ENCODE measurements at regions not wholly inside any gene's neighbourhood (a gene's known extent, or its start where the extent isn't known, plus 50 kb on each side); places are given as distances from the start of the nearest gene placed in this dataset.

GRCh38 chr6:79847426-79847825 is 99.9 kb downstream of the ELOVL4 start:
- H3K4me2 ChIP-seq (ENCODE audit: insufficient read depth in 1 of 2, low read depth in 2 of 2, low read length in 2 of 2), result no peak overlapping the region
- H3K4ac ChIP-seq (replicated peaks; ENCODE audit: insufficient read length, low read depth, low read length), result no peak overlapping the region
- H3K23me2 ChIP-seq (ENCODE audit: low read depth, low read length), result no peaks in the 10 kb centered on the region
- H3K27ac ChIP-seq (ENCODE audit: low read depth, low read length), result no peak overlapping the region
- H3K18ac ChIP-seq (ENCODE audit: extremely low read depth, low read length), result no peak overlapping the region
- no peak overlapping the region for H2BK5ac ChIP-seq (ENCODE audit: low read depth, low read length)
- H2BK20ac ChIP-seq (ENCODE audit: low read length), result no peak overlapping the region
- 100% methylated on average over 1 of the region's 1 CpG; no CpG with 5 or more reads in 1 of the 2 experiments for WGBS, 2 experiments (ENCODE audit: extremely low coverage in 1 of 2, insufficient coverage in 1 of 2, insufficient read length in 1 of 2, insufficient replicate concordance in 2 of 2, low coverage in 1 of 2, low lambda C conversion rate in 2 of 2, missing lambda C conversion rate in 1 of 2)
- no peak overlapping the region for H3K4me3 ChIP-seq (ENCODE audit: extremely low read depth in 1 of 4, insufficient read depth in 2 of 4, low read depth in 3 of 4, low read length in 4 of 4)
- H2BK120ac ChIP-seq (replicated peaks; ENCODE audit: low read depth, low read length), result no peak overlapping the region
- no peak overlapping the region for H4K8ac ChIP-seq (ENCODE audit: extremely low read depth, insufficient read depth, low read length)
- POLR2A ChIA-PET (ENCODE audit: partially characterized antibody), result no interaction called here
- CTCF ChIA-PET (ENCODE audit: partially characterized antibody), result no interaction called here
- no peak overlapping the region for H3K56ac ChIP-seq (replicated peaks; ENCODE audit: insufficient read length, low read depth, low read length)
- H3K14ac ChIP-seq (ENCODE audit: insufficient read length), result no peak overlapping the region
- no peaks in the 10 kb centered on the region for H3K79me1 ChIP-seq (ENCODE audit: low read depth, low read length)
- H2AK5ac ChIP-seq (ENCODE audit: low read depth, low read length), result no peak overlapping the region
- H4K91ac ChIP-seq (replicated peaks; ENCODE audit: insufficient read length, low read length), result no peak overlapping the region
- H3K79me2 ChIP-seq (ENCODE audit: control insufficient read depth in 1 of 2, insufficient read depth in 2 of 2, low read length in 2 of 2), result no peaks in the 10 kb centered on the region
- no peak overlapping the region for H2BK12ac ChIP-seq (ENCODE audit: low read depth, low read length)
- no peaks in the 10 kb centered on the region for H3K36me3 ChIP-seq (ENCODE audit: control insufficient read depth in 2 of 4, insufficient read depth in 4 of 4, low read length in 3 of 4)
- H4K5ac ChIP-seq (ENCODE audit: insufficient read length, low read depth, low read length), result no peak overlapping the region
- H2AFZ ChIP-seq (ENCODE audit: low read length), result no peak overlapping the region
- FAIRE-seq (no peak), DNase-seq (ENCODE audit: low read depth in 1 of 2, low spot score in 2 of 2) (no peak)
- no peak for TF ChIP-seq ATF2 (IDR thresholded peaks at IDR 0.05; ENCODE audit: low read length)
- H3K9me3 ChIP-seq (ENCODE audit: insufficient read depth in 2 of 2, low read depth in 1 of 2, low read length in 1 of 2), result no peaks in the 10 kb centered on the region
- H3K23ac ChIP-seq (ENCODE audit: insufficient read length), result no peak overlapping the region
- H2BK15ac ChIP-seq (ENCODE audit: low read length), result no peak overlapping the region
- H3K4me1 ChIP-seq (replicated peaks in 1 of 4; ENCODE audit: control insufficient read depth in 3 of 4, insufficient read depth in 4 of 4, low read length in 3 of 4), result no peaks in the 10 kb centered on the region
- no peak overlapping the region for H3K9ac ChIP-seq (replicated peaks in 1 of 4; ENCODE audit: extremely low read depth in 1 of 4, low read depth in 3 of 4, low read length in 3 of 4)
- H4K20me1 ChIP-seq (replicated peaks in 1 of 2; ENCODE audit: control insufficient read depth in 1 of 2, insufficient read depth in 2 of 2, low read length in 2 of 2), result no peaks in the 10 kb centered on the region
- no peaks in the 10 kb centered on the region; a peak in 1 of 7 replicates for H3K27me3 ChIP-seq (replicated peaks in 1 of 4; ENCODE audit: control insufficient read depth in 3 of 4, extremely low read depth in 1 of 4, insufficient read depth in 3 of 4, low read length in 3 of 4)

Data from H1 (cell line).